ENCODE measurements at regions not wholly inside any gene's neighbourhood (a gene's known extent, or its start where the extent isn't known, plus 50 kb on each side); places are given as distances from the start of the nearest gene placed in this dataset.
"Not testable (repeated sequence)": the region's sequence is repeated elsewhere in the genome, so short reads cannot be mapped to it uniquely, and the experiment has no call there.

- peak; percentile 53 for DNase-seq
Observed at GRCh38 chr3:157920822-157921700, 185.2 kb downstream of the SHOX2 start.

- DNase-seq = no peak
Observed at GRCh38 chr3:157919319-157919887, 186.8 kb downstream of the SHOX2 start.

- DNase-seq = no peak
Observed at GRCh38 chr3:157918402-157918801, 187.8 kb downstream of the SHOX2 start.

- DNase-seq = no peak
Observed at GRCh38 chr3:157916672-157917071, 189.5 kb downstream of the SHOX2 start.

- DNase-seq = no peak
Observed at GRCh38 chr3:157914882-157915281, 191.3 kb downstream of the SHOX2 start.

- DNase-seq = peak; percentile 18
Observed at GRCh38 chr3:157913741-157914150, 192.5 kb downstream of the SHOX2 start.

GRCh38 chr3:157912514-157913451 is 193.4 kb downstream of the SHOX2 start:
- no peak for DNase-seq

- no peak for DNase-seq
Observed at GRCh38 chr3:157906627-157907026, 199.6 kb downstream of the SHOX2 start.

- no peak for DNase-seq
Observed at GRCh38 chr3:157905885-157906284, 200.3 kb downstream of the SHOX2 start.

GRCh38 chr3:157902680-157903079 is 203.5 kb downstream of the SHOX2 start:
- DNase-seq = not testable (repeated sequence)

GRCh38 chr3:157888040-157888439 is 218.2 kb downstream of the SHOX2 start:
- DNase-seq = no peak

GRCh38 chr3:157876556-157876955 is 229.7 kb downstream of the SHOX2 start:
- DNase-seq = no peak

- peak; percentile 37 for DNase-seq
Observed at GRCh38 chr3:157872902-157873301, 233.3 kb downstream of the SHOX2 start.

GRCh38 chr3:157871838-157872460 is 234.3 kb downstream of the SHOX2 start:
- DNase-seq = no peak

GRCh38 chr3:157871248-157871647 is 235.0 kb downstream of the SHOX2 start:
- DNase-seq = no peak

- peak; percentile 60 for DNase-seq
Observed at GRCh38 chr3:157868946-157869345, 237.3 kb downstream of the SHOX2 start.

- peak; percentile 75 for DNase-seq
Observed at GRCh38 chr3:157868196-157868595, 238.0 kb downstream of the SHOX2 start.

- no peak for DNase-seq
Observed at GRCh38 chr3:157865352-157866000, 240.7 kb downstream of the SHOX2 start.

- no peak for DNase-seq
Observed at GRCh38 chr3:157861076-157861765, 245.0 kb downstream of the SHOX2 start.

- DNase-seq = no peak
Observed at GRCh38 chr3:157859541-157859940, 246.7 kb downstream of the SHOX2 start.

- no peak for DNase-seq
Observed at GRCh38 chr3:157858821-157859220, 247.4 kb downstream of the SHOX2 start.
